Aorta (tissue), 5 donors: ENCODE measurements at regions not wholly inside any gene's neighbourhood (a gene's known extent, or its start where the extent isn't known, plus 50 kb on each side); places are given as distances from the start of the nearest gene placed in this dataset.

Experiments
- ATAC-seq: fragments of 200-7000 bp; cut with Tn5 transposase; one replicate; pipeline ENCODE4 v1.9.1; 2022; ENCODE audit warnings: moderate library complexity; ENCODE audit not compliant: low FRiP score
- DNase-seq, 2 donors: peaks; one replicate each; pipeline ENCODE4 v3.0.0-alpha.2; 2020
- H3K27ac ChIP-seq, 2 donors: one replicate each; pipeline ENCODE4 v1.5.1; 2013; ENCODE audit warnings: low read length in 2 of 2, mild to moderate bottlenecking in 2 of 2, moderate library complexity in 2 of 2, control low read depth in 1 of 2, inconsistent platforms in 1 of 2, low read depth in 1 of 2
- H3K27me3 ChIP-seq, 2 donors: one replicate each; pipeline ENCODE4 v1.6.1; 2013; ENCODE audit warnings: control low read depth in 1 of 2, low read length in 1 of 2, mild to moderate bottlenecking in 1 of 2, moderate library complexity in 1 of 2; ENCODE audit not compliant: insufficient read depth in 2 of 2, control insufficient read depth in 1 of 2
- H3K36me3 ChIP-seq, 2 donors: one replicate each; pipeline ENCODE4 v1.6.1; 2013; ENCODE audit warnings: control low read depth in 1 of 2, low read length in 1 of 2, mild to moderate bottlenecking in 1 of 2; ENCODE audit not compliant: insufficient read depth in 2 of 2, control insufficient read depth in 1 of 2
- H3K4me1 ChIP-seq, 2 donors: one replicate each; pipeline ENCODE4 v1.6.1; 2013; ENCODE audit warnings: low read length in 2 of 2, control low read depth in 1 of 2, mild to moderate bottlenecking in 1 of 2, moderate library complexity in 1 of 2; ENCODE audit not compliant: insufficient read depth in 2 of 2, control insufficient read depth in 1 of 2
- H3K4me3 ChIP-seq, 2 donors: one replicate each; pipeline ENCODE4 v1.5.1; 2013; ENCODE audit warnings: low read length in 2 of 2, control low read depth in 1 of 2, mild to moderate bottlenecking in 1 of 2
- H3K9me3 ChIP-seq: one replicate; pipeline ENCODE4 v1.6.1; 2013; ENCODE audit warnings: mild to moderate bottlenecking, low read length; ENCODE audit not compliant: control insufficient read depth
- WGBS, 2 donors: extraction: QIAGEN DNeasy Blood & Tissue Kit; methylation state at CpG; one replicate each; pipeline ENCODE4 v1.1.7; 2013; 5-methylcytosine and 5-hydroxymethylcytosine counted together
- intact Hi-C, 2 donors: fragments of 100-400 bp; cut with DNase I; formaldehyde crosslinking; loops; one replicate each; pipeline versions ENCODE4 v1.14.2 to v1.15.0; 2022
- donor health status: healthy with polysubstance abuse.
- donor health status: Bipolar disorder and iron deficiency.
- donor health status: DM: no; HTN: no; CAD: no.
- donor health status: DM: no; HTN: no; CAD: no.
- donor health status: DM: yes; HTN: yes; CAD: no.

- Histone ChIP-seq H3K27ac (no peak overlapping the region), H3K36me3 (no peaks in the 10 kb centered on the region), H3K9me3 (no peaks in the 10 kb centered on the region), H3K4me3 (no peak overlapping the region), H3K4me1 (no peaks in the 10 kb centered on the region), H3K27me3 (no peaks in the 10 kb centered on the region)
- intact Hi-C loops = no loop called here
- DNase-seq (no peak), ATAC-seq (no peak)
- 42 to 47% methylated on average over 1 of the region's 1 CpG for WGBS, 2 donors
These were observed 198.0 kb downstream of the GABRG1 start for GRCh38 chr4:45925809-45926208.

- WGBS, 2 donors = 85 to 89% methylated on average over 3 of the region's 3 CpGs
- Histone ChIP-seq H3K9me3 (no peaks in the 10 kb centered on the region), H3K27ac (no peak overlapping the region), H3K4me1 (no peaks in the 10 kb centered on the region), H3K4me3 (no peak overlapping the region), H3K27me3 (no peaks in the 10 kb centered on the region), H3K36me3 (no peaks in the 10 kb centered on the region)
- intact Hi-C loops = no loop called here
- no peak for DNase-seq
- ATAC-seq = no peak
These were observed 203.0 kb downstream of the GABRG1 start for GRCh38 chr4:45920861-45921260.

- H3K27me3 ChIP-seq = no peaks in the 10 kb centered on the region
- H3K36me3 ChIP-seq = no peaks in the 10 kb centered on the region
- no peaks in the 10 kb centered on the region for H3K4me1 ChIP-seq
- no peak for DNase-seq
- intact Hi-C loops = no loop called here
- H3K9me3 ChIP-seq = no peaks in the 10 kb centered on the region
- H3K4me3 ChIP-seq = no peak overlapping the region
- no peak overlapping the region for H3K27ac ChIP-seq
- no peak for ATAC-seq
These were observed 213.3 kb downstream of the GABRG1 start for GRCh38 chr4:45910511-45910910.

DNA sequence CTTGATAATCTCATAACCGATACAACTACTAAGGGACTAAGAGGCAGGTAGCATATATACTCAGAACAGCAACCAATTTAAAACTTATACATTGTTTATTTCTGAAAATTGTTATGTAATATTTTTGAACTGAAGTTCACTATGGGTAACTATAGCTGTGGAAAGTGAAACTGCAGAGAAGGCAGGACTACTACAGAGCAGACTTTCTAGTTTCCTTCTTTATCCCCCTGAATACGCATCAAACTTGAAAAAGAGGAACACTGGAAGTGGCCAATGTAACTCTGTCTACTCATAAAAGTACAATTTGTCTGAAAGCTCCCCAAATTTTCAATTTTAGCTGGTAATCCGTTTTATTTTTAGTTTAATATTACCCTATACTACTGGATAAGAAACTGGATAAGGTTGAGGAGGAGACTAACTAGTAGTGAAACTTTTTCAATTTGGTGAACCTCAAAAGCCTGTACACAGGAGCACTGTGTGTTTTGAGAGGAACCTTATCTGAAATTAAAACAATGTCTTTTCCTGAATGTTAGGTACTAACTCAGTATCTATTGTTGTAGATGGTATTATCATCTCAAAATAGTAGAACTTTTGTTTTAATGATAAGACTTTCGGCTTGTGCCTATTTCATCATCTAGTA is 225.8 kb downstream of the GABRG1 start:
- ATAC-seq (no peak), DNase-seq (no peak)
- H3K4me3 ChIP-seq = no peak overlapping the region
- WGBS, 2 donors = 73 to 75% methylated on average over 4 of the region's 4 CpGs
- H3K9me3 ChIP-seq = no peaks in the 10 kb centered on the region
- no peaks in the 10 kb centered on the region for H3K27me3 ChIP-seq
- intact Hi-C loops = no loop called here
- no peaks in the 10 kb centered on the region for H3K36me3 ChIP-seq
- no peak overlapping the region for H3K27ac ChIP-seq
- no peaks in the 10 kb centered on the region for H3K4me1 ChIP-seq

GRCh38 chr4:45883421-45883820 is 240.4 kb downstream of the GABRG1 start:
- ATAC-seq (no peak), DNase-seq (no peak)
- WGBS, 2 donors = 69 to 76% methylated on average over 1 of the region's 1 CpG
- H3K36me3 ChIP-seq = no peaks in the 10 kb centered on the region
- no peaks in the 10 kb centered on the region for H3K4me1 ChIP-seq
- intact Hi-C loops = no loop called here
- no peaks in the 10 kb centered on the region for H3K27me3 ChIP-seq
- H3K4me3 ChIP-seq = no peak overlapping the region
- no peaks in the 10 kb centered on the region for H3K9me3 ChIP-seq
- H3K27ac ChIP-seq = no peak overlapping the region

GRCh38 chr4:45876235-45876890 is 247.5 kb downstream of the GABRG1 start:
- Histone ChIP-seq H3K27me3 (no peaks in the 10 kb centered on the region), H3K4me3 (no peak overlapping the region), H3K27ac (no peak overlapping the region), H3K36me3 (no peaks in the 10 kb centered on the region), H3K4me1 (no peaks in the 10 kb centered on the region), H3K9me3 (no peaks in the 10 kb centered on the region)
- intact Hi-C loops = no loop called here
- WGBS, 2 donors = 79 to 85% methylated on average over 2 of the region's 2 CpGs
- DNase-seq (no peak), ATAC-seq (no peak)

DNA sequence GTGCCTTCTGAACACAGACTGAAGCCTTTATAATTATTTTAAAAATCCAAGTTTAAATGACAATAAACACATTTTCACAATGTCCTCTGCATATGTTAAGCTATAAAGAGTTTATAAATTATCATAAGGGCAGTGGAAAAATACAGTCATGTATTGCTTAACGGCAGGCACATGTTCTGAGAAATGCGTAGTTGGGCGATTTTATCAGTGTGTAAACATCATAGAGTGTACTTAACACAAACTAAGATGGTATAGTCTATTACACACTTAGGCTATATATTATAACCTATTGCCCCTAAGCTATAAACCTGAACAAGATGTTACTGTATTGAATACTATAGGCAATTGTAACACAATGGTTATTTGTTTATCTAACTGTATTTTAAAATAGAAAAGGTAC is 254.7 kb downstream of the GABRG1 start:
- intact Hi-C loops = no loop called here
- no peak overlapping the region for H3K4me3 ChIP-seq
- no peak for ATAC-seq
- DNase-seq = no peak
- H3K27ac ChIP-seq = no peak overlapping the region
- no peaks in the 10 kb centered on the region for H3K4me1 ChIP-seq
- no peaks in the 10 kb centered on the region for H3K27me3 ChIP-seq
- 24 to 34% methylated on average over 3 of the region's 3 CpGs for WGBS, 2 donors
- no peaks in the 10 kb centered on the region for H3K36me3 ChIP-seq
- H3K9me3 ChIP-seq = no peaks in the 10 kb centered on the region

GRCh38 chr4:45865781-45866180 is 258.1 kb downstream of the GABRG1 start:
- no peaks in the 10 kb centered on the region for H3K4me1 ChIP-seq
- H3K9me3 ChIP-seq = no peaks in the 10 kb centered on the region
- no peak overlapping the region for H3K4me3 ChIP-seq
- intact Hi-C loops = no loop called here
- no peaks in the 10 kb centered on the region for H3K27me3 ChIP-seq
- DNase-seq = no peak
- no peak overlapping the region for H3K27ac ChIP-seq
- ATAC-seq = no peak
- 52 to 65% methylated on average over 2 of the region's 2 CpGs for WGBS, 2 donors
- no peaks in the 10 kb centered on the region for H3K36me3 ChIP-seq

GRCh38 chr4:45855857-45856256 is 268.0 kb downstream of the GABRG1 start:
- 74 to 79% methylated on average over 2 of the region's 2 CpGs for WGBS, 2 donors
- Histone ChIP-seq H3K4me1 (no peaks in the 10 kb centered on the region), H3K4me3 (no peak overlapping the region), H3K36me3 (no peaks in the 10 kb centered on the region), H3K27ac (no peak overlapping the region), H3K9me3 (no peaks in the 10 kb centered on the region), H3K27me3 (no peaks in the 10 kb centered on the region)
- DNase-seq = no peak
- intact Hi-C loops = no loop called here
- no peak for ATAC-seq
